ENCODE measurements at regions not wholly inside any gene's neighbourhood (a gene's known extent, or its start where the extent isn't known, plus 50 kb on each side); places are given as distances from the start of the nearest gene placed in this dataset.

GRCh38 chr2:120442923-120443571, 97.1 kb downstream of the INHBB start:
- H3K4me3 ChIP-seq (ENCODE audit: low read depth, low read length): no peak overlapping the region
- in situ Hi-C loops (cut with HindIII; ENCODE audit: low sequenced_read_pairs): no loop called here

DNA sequence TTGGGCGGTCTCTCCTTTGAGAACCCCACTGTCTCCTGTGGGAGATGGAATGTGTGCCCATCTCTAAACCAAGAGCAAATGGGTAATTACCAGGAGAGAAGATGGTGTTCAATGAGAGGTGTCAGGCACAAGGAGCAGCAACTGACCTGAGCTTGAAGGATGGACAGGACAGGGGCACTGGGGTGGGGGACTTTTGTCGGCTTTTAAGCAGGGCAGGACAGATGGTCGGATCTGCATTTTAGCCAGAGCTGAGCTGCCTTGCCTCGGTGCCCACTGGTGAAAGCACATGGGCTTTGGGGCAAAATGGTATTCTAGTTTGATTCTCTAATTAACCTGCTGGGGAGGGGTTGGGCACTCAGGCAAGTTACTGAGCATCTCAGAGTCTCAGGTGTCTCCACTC, 98.0 kb downstream of the INHBB start:
- H3K4me3 ChIP-seq (ENCODE audit: low read depth, low read length): no peak overlapping the region
- in situ Hi-C loops (cut with HindIII; ENCODE audit: low sequenced_read_pairs): no loop called here
- no peak for TF ChIP-seq CTCF (IDR thresholded peaks at IDR 0.05; ENCODE audit: low read depth, low read length)
- no peak for DNase-seq (ENCODE audit: low read depth, low spot score)

More at GRCh38 chr2:120442923-120443571, 97.1 kb downstream of the INHBB start:
- no peak for TF ChIP-seq CTCF (IDR thresholded peaks at IDR 0.05; ENCODE audit: low read depth, low read length)
- DNase-seq (ENCODE audit: low read depth, low spot score): no peak

DNA sequence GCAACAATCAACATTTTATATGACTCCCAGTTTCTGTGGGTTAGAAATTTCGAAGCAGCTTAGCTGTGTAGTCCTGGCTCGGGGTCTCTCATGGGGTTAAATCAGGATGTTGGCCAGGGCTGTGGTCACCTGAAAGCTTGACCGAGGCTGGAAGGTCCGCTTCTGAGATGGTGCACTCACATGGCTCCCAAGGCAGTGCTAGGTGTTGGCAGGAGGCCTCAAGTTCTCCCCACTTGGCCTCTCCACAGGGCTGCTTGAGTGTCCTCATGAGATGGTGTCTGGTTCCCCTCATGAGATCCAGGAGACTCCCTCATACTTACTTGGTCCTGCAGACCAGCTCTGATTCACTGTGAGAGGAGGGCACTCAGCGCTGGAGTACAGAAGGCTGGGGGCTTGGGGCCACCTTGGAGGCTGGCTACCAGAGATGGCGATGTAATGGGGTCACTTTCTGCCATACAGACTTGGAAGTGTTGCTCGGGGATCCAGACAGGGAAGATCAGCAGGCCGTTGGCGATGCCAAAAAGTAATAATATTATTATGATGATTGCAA, 98.8 kb downstream of the INHBB start:
- in situ Hi-C loops (cut with HindIII; ENCODE audit: low sequenced_read_pairs): no loop called here
- no peak for TF ChIP-seq CTCF (IDR thresholded peaks at IDR 0.05; ENCODE audit: low read depth, low read length)
- no peak for DNase-seq (ENCODE audit: low read depth, low spot score)
- H3K4me3 ChIP-seq (ENCODE audit: low read depth, low read length): no peak overlapping the region

DNA sequence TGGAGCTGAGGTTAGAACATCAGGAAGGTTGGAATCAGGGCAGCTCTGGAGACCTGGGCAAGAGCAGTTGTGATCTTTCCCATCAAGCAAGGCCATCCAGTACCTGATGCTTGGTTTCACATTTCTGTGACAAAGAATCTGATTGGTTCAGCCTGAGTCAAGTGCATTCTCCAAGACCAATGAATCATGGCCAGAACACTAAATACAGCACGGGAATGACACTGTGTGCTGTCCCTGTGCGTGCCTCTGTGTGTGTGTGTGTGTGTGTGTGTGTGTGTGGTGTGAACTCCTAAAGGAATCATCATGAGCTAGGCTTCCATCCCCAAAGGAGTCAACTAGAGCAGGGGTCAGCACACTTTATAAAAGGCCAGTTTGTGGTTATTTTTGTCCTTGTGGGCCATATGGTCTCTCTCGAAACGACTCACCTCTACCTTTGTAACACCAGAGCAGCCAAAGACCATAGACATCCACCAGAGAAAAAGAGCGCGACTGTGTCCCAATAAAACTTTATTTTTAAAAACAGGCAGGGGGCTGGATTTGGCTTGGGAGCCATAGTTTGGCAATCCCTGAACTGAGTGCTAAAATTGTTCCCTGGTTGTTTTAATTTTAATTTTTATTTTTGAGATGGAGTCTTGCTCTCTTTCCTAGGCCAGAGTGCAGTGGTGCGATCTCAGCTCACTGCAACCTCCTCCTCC, 99.7 kb downstream of the INHBB start:
- no peak overlapping the region for H3K4me3 ChIP-seq (ENCODE audit: low read depth, low read length)
- in situ Hi-C loops (cut with HindIII; ENCODE audit: low sequenced_read_pairs): no loop called here
- TF ChIP-seq CTCF (IDR thresholded peaks at IDR 0.05; ENCODE audit: low read depth, low read length): no peak
- no peak for DNase-seq (ENCODE audit: low read depth, low spot score)

DNA sequence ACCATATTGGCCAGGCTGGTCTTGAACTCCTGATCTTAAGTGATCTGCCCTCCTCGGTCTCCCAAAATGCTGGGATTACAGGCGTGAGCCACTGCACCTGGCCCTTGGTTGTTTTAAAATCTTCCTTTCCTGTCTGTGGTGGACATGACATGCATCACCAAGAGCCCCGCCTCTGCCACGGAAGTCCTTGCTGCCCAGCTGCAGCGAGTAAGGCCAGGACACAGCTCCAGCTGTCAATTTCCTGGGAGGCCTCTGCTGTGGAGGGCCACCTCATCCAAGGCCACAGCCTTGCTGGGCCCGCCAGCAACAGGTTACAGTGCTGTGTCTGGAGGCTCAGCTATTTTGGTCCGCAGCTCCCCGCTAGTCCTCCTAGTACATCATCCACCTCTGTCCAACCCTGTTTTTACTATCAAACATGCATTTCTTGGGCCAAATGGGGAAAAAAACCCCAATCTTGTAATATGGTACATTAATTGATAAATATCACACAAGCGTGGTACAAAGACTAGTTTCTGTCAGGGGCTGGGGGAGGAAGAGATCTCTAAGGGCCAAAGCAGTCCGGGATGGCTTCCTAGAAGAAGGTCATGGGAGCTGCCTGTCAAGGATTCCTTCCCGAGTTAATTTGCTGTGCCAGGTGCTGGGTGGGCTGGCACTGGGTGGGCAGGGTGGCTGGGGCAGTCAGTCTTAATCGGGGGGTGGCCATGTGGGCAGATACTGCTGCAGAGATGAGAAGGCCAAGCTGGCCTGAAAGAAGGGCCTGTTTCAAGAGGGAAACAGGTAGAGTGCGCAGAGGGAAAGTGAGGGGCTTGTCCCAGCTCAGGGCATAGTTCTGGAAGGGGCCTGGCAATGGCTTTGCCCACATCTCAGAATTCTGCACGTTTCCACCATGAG, 100.5 kb downstream of the INHBB start:
- TF ChIP-seq CTCF (IDR thresholded peaks at IDR 0.05; ENCODE audit: low read depth, low read length): no peak
- no peak overlapping the region for H3K4me3 ChIP-seq (ENCODE audit: low read depth, low read length)
- no peak for DNase-seq (ENCODE audit: low read depth, low spot score)
- in situ Hi-C loops (cut with HindIII; ENCODE audit: low sequenced_read_pairs): no loop called here

- in situ Hi-C loops (cut with HindIII; ENCODE audit: low sequenced_read_pairs): no loop called here
- DNase-seq (ENCODE audit: low read depth, low spot score): no peak
- H3K4me3 ChIP-seq (ENCODE audit: low read depth, low read length): no peak overlapping the region
- TF ChIP-seq CTCF (IDR thresholded peaks at IDR 0.05; ENCODE audit: low read depth, low read length): no peak
These were observed 101.3 kb downstream of the INHBB start for GRCh38 chr2:120447127-120447785.

All from astrocyte of the spinal cord (primary cell).